Lung (tissue), 11 donors: ENCODE measurements at regions not wholly inside any gene's neighbourhood (a gene's known extent, or its start where the extent isn't known, plus 50 kb on each side); places are given as distances from the start of the nearest gene placed in this dataset.
A peak's percentile ranks its signal among the peaks of the same experiment; 100 is the strongest.

Source experiments
- ATAC-seq: fragments of 200-7000 bp; cut with Tn5 transposase; one replicate; pipeline ENCODE4 v1.9.1; 2020; ENCODE audit warnings: moderate number of reproducible peaks; ENCODE audit not compliant: insufficient read depth, low FRiP score
- DNase-seq, 3 donors: peaks; one replicate each; pipeline ENCODE4 v3.0.0-alpha.2; 2013 to 2017
- H3K27ac ChIP-seq, 2 donors: one replicate each; pipeline ENCODE4 v1.5.1; 2013; ENCODE audit warnings: mild to moderate bottlenecking in 2 of 2, moderate library complexity in 2 of 2, control low read depth in 1 of 2, inconsistent platforms in 1 of 2, low read depth in 1 of 2, low read length in 1 of 2
- H3K27me3 ChIP-seq, 3 donors: one replicate each; pipeline ENCODE4 v1.5.1; 2013; ENCODE audit warnings: low read length in 2 of 3; ENCODE audit not compliant: control insufficient read depth in 3 of 3, insufficient read depth in 3 of 3
- H3K36me3 ChIP-seq, 4 donors: one replicate each; pipeline ENCODE4 v1.5.1; 2013; ENCODE audit warnings: low read length in 4 of 4, mild to moderate bottlenecking in 1 of 4, moderate library complexity in 1 of 4; ENCODE audit not compliant: control insufficient read depth in 4 of 4, insufficient read depth in 4 of 4
- H3K4me1 ChIP-seq, 5 donors: one replicate each; pipeline ENCODE4 v1.5.1; 2013; ENCODE audit warnings: low read length in 5 of 5, mild to moderate bottlenecking in 2 of 5, moderate library complexity in 1 of 5; ENCODE audit not compliant: control insufficient read depth in 5 of 5, insufficient read depth in 5 of 5
- H3K4me3 ChIP-seq: one replicate; pipeline ENCODE4 v1.5.1; 2013; ENCODE audit warnings: mild to moderate bottlenecking, control low read depth, moderate library complexity
- H3K9ac ChIP-seq, 2 donors: one replicate each; pipeline ENCODE4 v1.5.1; 2013; ENCODE audit warnings: low read length in 2 of 2, control low read depth in 1 of 2; ENCODE audit not compliant: insufficient read depth in 1 of 2
- H3K9me3 ChIP-seq, 4 donors: one replicate each; pipeline ENCODE4 v1.5.1; 2013; ENCODE audit warnings: low read length in 3 of 4, mild to moderate bottlenecking in 1 of 4, moderate library complexity in 1 of 4; ENCODE audit not compliant: control insufficient read depth in 4 of 4, insufficient read depth in 3 of 4
- WGBS, 2 donors: extraction: QIAGEN DNeasy Blood & Tissue Kit; methylation state at CpG; one replicate each; pipeline ENCODE4 v1.1.7; 2013; 5-methylcytosine and 5-hydroxymethylcytosine counted together
- TF ChIP-seq, protein P1 (sequence below): IDR thresholded peaks from 2 replicates; pipeline ENCODE4 v1.5.1; 2012; ENCODE audit warnings: mild to moderate bottlenecking; ENCODE audit errors: control extremely low read depth, extremely low read depth
- donor health status: control.
- donor health status: control.
- donor health status: Bipolar disorder and iron deficiency.
- donor health status: healthy.
- donor health status: DM: yes; HTN: yes; CAD: no.

DNA sequence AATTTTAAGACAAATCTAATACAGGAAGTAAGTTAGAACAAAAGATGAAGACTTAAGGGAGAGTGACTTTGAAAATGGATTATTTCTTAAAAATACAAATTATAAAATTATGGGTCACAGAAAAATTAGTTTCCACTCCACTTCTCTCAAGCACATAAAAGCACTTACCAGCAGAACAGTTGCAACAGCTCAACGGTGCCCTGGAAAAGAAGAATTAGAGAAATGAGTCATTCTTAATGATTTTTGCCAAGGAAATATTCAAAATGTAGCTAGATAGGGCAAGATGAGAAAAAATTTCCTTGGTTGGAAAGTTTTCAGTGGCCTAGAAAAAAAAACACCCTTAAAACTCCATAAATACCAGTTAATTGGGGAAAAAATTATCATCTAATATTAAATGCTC is 2185.6 kb upstream of the CELF4 start:
- Histone ChIP-seq H3K27me3 (no peaks in the 10 kb centered on the region), H3K9ac (no peak overlapping the region), H3K4me1 (no peaks in the 10 kb centered on the region), H3K4me3 (no peak overlapping the region), H3K36me3 (peaks cover 0 to 4% (median 0%) of the 10 kb centered on the region in 4 donors), H3K27ac (no peak overlapping the region), H3K9me3 (peaks cover 0 to 6% (median 0%) of the 10 kb centered on the region in 4 donors)
- ATAC-seq (no peak), DNase-seq (peak in 1 of 3 donors; percentile 20)
- 38 to 67% methylated on average over 1 of the region's 1 CpG for WGBS, 2 donors
- TF ChIP-seq, protein P1, sequence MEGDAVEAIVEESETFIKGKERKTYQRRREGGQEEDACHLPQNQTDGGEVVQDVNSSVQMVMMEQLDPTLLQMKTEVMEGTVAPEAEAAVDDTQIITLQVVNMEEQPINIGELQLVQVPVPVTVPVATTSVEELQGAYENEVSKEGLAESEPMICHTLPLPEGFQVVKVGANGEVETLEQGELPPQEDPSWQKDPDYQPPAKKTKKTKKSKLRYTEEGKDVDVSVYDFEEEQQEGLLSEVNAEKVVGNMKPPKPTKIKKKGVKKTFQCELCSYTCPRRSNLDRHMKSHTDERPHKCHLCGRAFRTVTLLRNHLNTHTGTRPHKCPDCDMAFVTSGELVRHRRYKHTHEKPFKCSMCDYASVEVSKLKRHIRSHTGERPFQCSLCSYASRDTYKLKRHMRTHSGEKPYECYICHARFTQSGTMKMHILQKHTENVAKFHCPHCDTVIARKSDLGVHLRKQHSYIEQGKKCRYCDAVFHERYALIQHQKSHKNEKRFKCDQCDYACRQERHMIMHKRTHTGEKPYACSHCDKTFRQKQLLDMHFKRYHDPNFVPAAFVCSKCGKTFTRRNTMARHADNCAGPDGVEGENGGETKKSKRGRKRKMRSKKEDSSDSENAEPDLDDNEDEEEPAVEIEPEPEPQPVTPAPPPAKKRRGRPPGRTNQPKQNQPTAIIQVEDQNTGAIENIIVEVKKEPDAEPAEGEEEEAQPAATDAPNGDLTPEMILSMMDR, result no peak

DNA sequence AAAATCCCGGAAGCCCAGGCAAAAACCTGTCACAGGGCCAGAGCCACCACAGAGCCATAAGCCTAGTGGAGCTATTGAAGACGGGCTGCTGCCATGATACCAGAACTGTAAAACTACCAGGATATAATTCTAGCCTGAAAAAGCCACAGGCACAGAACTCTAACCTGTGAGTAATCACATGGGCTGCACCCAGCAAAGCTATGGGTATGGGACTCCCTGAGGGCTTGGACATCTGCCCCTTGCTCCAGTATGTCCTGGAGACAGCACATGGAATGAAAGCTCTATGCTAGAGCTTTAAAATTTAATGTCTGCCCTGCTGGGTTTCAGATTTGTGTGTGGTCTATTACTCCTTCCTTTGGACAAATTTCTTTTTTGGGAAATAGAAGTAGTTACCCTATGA is 2183.6 kb upstream of the CELF4 start:
- TF ChIP-seq, protein P1, result no peak
- Histone ChIP-seq H3K27me3 (no peaks in the 10 kb centered on the region), H3K9ac (no peak overlapping the region), H3K36me3 (peaks cover 0 to 4% (median 0%) of the 10 kb centered on the region in 4 donors), H3K4me1 (no peaks in the 10 kb centered on the region), H3K4me3 (no peak overlapping the region), H3K27ac (no peak overlapping the region), H3K9me3 (peaks cover 0 to 6% (median 0%) of the 10 kb centered on the region in 4 donors)
- DNase-seq (no peak), ATAC-seq (no peak)
- 93 to 95% methylated on average over 2 of the region's 2 CpGs for whole genome bisulfite sequencing, 2 donors

DNA sequence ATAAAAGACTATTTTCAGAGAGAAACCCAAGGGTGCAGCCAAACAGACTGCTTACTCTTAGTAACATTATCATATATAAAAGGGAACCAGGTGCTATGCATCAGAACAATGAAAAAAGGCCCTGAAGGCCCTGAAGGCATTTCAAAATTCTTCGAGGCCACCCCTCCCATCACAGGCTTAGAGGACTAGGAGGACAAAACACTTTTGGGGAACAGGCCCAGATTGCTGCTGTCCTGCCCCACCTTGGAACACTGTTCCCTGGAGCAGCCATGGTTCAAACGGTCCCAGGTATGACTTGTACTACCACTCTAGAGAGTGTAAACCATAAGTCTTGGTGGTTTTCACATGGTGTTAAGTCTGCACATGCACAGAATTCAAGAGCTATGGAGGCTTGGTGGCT is 2183.1 kb upstream of the CELF4 start:
- 93 to 96% methylated on average over 2 of the region's 2 CpGs for WGBS, 2 donors
- no peak for ATAC-seq

More for the DNA sequence above, 2183.1 kb upstream of the CELF4 start:
- H3K36me3 ChIP-seq, result peaks cover 0 to 4% (median 0%) of the 10 kb centered on the region in 4 donors
- H3K27me3 ChIP-seq, result no peaks in the 10 kb centered on the region
- peaks cover 0 to 6% (median 0%) of the 10 kb centered on the region in 4 donors for H3K9me3 ChIP-seq
- no peak for DNase-seq
- no peak overlapping the region for H3K9ac ChIP-seq
- no peak overlapping the region for H3K27ac ChIP-seq
- H3K4me3 ChIP-seq, result no peak overlapping the region
- no peaks in the 10 kb centered on the region for H3K4me1 ChIP-seq
- TF ChIP-seq, protein P1, result no peak
